ENCODE measurements at regions not wholly inside any gene's neighbourhood (a gene's known extent, or its start where the extent isn't known, plus 50 kb on each side); places are given as distances from the start of the nearest gene placed in this dataset.

DNA sequence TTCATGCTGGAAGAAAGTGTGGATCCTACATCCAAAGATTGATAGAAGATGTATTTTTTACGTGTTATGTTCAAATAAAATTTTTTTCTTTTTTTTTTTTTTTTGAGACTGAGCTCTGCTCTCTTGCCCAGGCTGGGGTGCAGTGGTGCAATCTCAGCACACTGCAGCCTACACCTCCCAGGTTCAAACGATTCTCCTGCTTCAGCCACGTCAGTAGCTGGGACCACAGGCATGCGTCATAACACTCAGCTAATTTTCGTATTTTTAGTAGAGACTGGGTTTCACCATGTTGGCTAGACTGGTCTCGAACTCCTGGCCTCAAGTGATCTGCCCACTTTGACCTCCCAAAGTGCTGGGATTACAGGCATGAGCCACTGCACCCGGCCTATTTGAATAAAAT lies 65.7 kb downstream of the KLF12 start:
- no peak for TF ChIP-seq EZH2 (IDR thresholded peaks at IDR 0.05)
- TF ChIP-seq FOXP2 (optimal IDR thresholded peaks at IDR 0.05; ENCODE audit: control extremely low read depth, extremely low read length, insufficient read depth), result no peak
- no peak for TF ChIP-seq POLR2AphosphoS5 (IDR thresholded peaks at IDR 0.05; ENCODE audit: borderline replicate concordance, low read depth, low read length)
- no peak overlapping the region for H3K9ac ChIP-seq (ENCODE audit: insufficient read length)
- H3K9me3 ChIP-seq (ENCODE audit: low read depth, low read length), result no peaks in the 10 kb centered on the region
- no peaks in the 10 kb centered on the region for H3K36me3 ChIP-seq (ENCODE audit: insufficient read depth, low read length)
- H3K27ac ChIP-seq, result no peak overlapping the region
- DNase-seq (ENCODE audit: low read depth, low spot score), result no peak
- H3K4me3 ChIP-seq, result no peak overlapping the region

GRCh38 chr13:74067818-74068217 lies 66.4 kb downstream of the KLF12 start:
- no peak overlapping the region for H3K4me3 ChIP-seq
- no peak overlapping the region for H3K27ac ChIP-seq
- no peak for DNase-seq (ENCODE audit: low read depth, low spot score)
- no peaks in the 10 kb centered on the region for H3K36me3 ChIP-seq (ENCODE audit: insufficient read depth, low read length)
- TF ChIP-seq EZH2 (IDR thresholded peaks at IDR 0.05) (no peak), POLR2AphosphoS5 (IDR thresholded peaks at IDR 0.05; ENCODE audit: borderline replicate concordance, low read depth, low read length) (no peak), FOXP2 (optimal IDR thresholded peaks at IDR 0.05; ENCODE audit: control extremely low read depth, extremely low read length, insufficient read depth) (no peak)
- H3K9ac ChIP-seq (ENCODE audit: insufficient read length), result no peak overlapping the region
- H3K9me3 ChIP-seq (ENCODE audit: low read depth, low read length), result no peaks in the 10 kb centered on the region

DNA sequence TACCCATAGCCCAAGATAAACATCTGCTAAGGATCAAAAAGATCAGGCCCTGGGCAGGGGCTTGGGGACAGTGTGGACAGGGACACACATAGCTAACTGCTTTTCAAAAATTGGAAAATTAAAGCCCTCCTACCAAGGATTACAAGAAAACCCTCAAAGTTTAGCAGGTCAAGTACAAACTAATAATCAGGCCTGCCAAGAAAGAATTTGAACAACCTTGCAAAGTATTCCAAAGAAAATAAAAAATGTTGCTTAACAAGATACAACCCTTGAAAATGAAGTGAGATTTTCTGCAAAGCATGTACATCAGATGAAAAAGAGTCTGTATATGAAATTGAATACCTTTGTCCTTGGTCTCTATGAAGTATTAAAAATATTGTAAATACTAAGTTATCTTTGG lies 67.3 kb downstream of the KLF12 start:
- H3K9ac ChIP-seq (ENCODE audit: insufficient read length), result no peak overlapping the region
- no peaks in the 10 kb centered on the region for H3K36me3 ChIP-seq (ENCODE audit: insufficient read depth, low read length)
- TF ChIP-seq FOXP2 (optimal IDR thresholded peaks at IDR 0.05; ENCODE audit: control extremely low read depth, extremely low read length, insufficient read depth), result no peak
- no peak for TF ChIP-seq EZH2 (IDR thresholded peaks at IDR 0.05)
- TF ChIP-seq POLR2AphosphoS5 (IDR thresholded peaks at IDR 0.05; ENCODE audit: borderline replicate concordance, low read depth, low read length), result no peak

GRCh38 chr13:74064805-74065312 lies 69.3 kb downstream of the KLF12 start:
- DNase-seq (ENCODE audit: low read depth, low spot score), result no peak
- Histone ChIP-seq H3K36me3 (ENCODE audit: insufficient read depth, low read length) (no peaks in the 10 kb centered on the region), H3K4me3 (no peak overlapping the region), H3K27ac (no peak overlapping the region), H3K9ac (ENCODE audit: insufficient read length) (no peak overlapping the region), H3K9me3 (ENCODE audit: low read depth, low read length) (peaks cover 4% of the 10 kb centered on the region; the same call in 1 of the 2 replicates)
- no peak for TF ChIP-seq EZH2 (IDR thresholded peaks at IDR 0.05)

More for the DNA sequence above, 67.3 kb downstream of the KLF12 start:
- no peak overlapping the region for H3K27ac ChIP-seq
- H3K4me3 ChIP-seq, result no peak overlapping the region
- DNase-seq (ENCODE audit: low read depth, low spot score), result no peak
- no peaks in the 10 kb centered on the region for H3K9me3 ChIP-seq (ENCODE audit: low read depth, low read length)

DNA sequence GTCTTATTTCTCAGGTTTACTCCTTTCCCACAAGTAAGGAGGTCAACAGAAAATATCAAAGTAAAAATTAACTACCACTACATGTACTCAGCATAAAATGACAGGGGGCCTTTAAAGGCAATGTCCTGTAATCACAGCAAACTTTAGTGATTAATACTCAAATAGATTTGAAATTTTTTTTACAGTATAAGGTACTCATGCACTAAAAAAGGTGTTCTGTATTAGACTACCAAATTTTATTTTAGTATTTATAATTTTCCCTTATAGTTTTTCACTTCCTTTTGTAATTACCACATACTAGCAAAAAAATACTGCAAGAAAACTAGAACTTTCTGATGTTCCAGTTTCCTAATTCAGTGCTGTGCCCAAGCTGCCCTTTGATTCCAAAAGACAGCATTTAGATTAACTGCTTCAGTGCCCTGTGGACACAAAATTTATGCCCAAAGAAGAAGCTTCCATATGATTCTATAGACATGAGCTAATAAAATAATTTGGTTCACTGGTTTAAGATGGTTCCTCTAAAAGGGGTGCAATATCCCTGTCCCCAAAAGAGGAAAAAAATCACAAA lies 70.6 kb downstream of the KLF12 start:
- H3K36me3 ChIP-seq (ENCODE audit: insufficient read depth, low read length), result no peaks in the 10 kb centered on the region
- H3K9ac ChIP-seq (ENCODE audit: insufficient read length), result no peak overlapping the region
- no peak overlapping the region for H3K4me3 ChIP-seq
- H3K9me3 ChIP-seq (ENCODE audit: low read depth, low read length), result peaks cover 4% of the 10 kb centered on the region; the same call in 1 of the 2 replicates
- no peak overlapping the region for H3K27ac ChIP-seq
- DNase-seq (ENCODE audit: low read depth, low spot score), result no peak
- no peak for TF ChIP-seq POLR2AphosphoS5 (IDR thresholded peaks at IDR 0.05; ENCODE audit: borderline replicate concordance, low read depth, low read length)
- no peak for TF ChIP-seq EZH2 (IDR thresholded peaks at IDR 0.05)
- no peak for TF ChIP-seq FOXP2 (optimal IDR thresholded peaks at IDR 0.05; ENCODE audit: control extremely low read depth, extremely low read length, insufficient read depth)

DNA sequence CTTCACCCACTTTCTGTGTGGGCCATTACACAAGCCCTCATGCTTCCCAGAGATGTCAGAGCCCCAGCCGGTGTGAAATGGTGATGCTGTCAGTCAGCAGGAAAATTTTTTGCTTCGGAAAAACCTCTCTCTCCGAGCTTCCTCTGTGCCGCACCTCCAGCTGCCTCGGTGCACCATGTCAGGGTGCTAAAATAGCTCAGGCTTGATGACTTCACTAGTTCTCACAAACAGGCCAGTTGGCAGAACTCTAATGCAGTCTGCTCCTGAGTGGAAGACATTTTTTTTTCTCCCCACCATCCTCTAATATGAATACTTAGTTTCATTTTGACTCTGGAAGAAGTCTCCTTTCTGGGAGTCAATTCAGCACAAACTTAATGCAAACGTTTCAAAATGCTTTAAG lies 71.3 kb downstream of the KLF12 start:
- no peak overlapping the region for H3K27ac ChIP-seq

GRCh38 chr13:74061926-74062595 lies 72.1 kb downstream of the KLF12 start:
- peaks cover 4% of the 10 kb centered on the region; the same call in 1 of the 2 replicates for H3K9me3 ChIP-seq (ENCODE audit: low read depth, low read length)
- no peak overlapping the region for H3K27ac ChIP-seq
- DNase-seq (ENCODE audit: low read depth, low spot score), result no peak
- TF ChIP-seq POLR2AphosphoS5 (IDR thresholded peaks at IDR 0.05; ENCODE audit: borderline replicate concordance, low read depth, low read length) (no peak), EZH2 (IDR thresholded peaks at IDR 0.05) (no peak), FOXP2 (optimal IDR thresholded peaks at IDR 0.05; ENCODE audit: control extremely low read depth, extremely low read length, insufficient read depth) (no peak)
- H3K4me3 ChIP-seq, result no peak overlapping the region
- H3K9ac ChIP-seq (ENCODE audit: insufficient read length), result no peak overlapping the region
- no peaks in the 10 kb centered on the region for H3K36me3 ChIP-seq (ENCODE audit: insufficient read depth, low read length)

More for the DNA sequence above, 71.3 kb downstream of the KLF12 start:
- Histone ChIP-seq H3K9me3 (ENCODE audit: low read depth, low read length) (peaks cover 4% of the 10 kb centered on the region; the same call in 1 of the 2 replicates), H3K9ac (ENCODE audit: insufficient read length) (no peak overlapping the region), H3K4me3 (no peak overlapping the region), H3K36me3 (ENCODE audit: insufficient read depth, low read length) (no peaks in the 10 kb centered on the region)
- no peak for DNase-seq (ENCODE audit: low read depth, low spot score)
- TF ChIP-seq EZH2 (IDR thresholded peaks at IDR 0.05), result no peak
- no peak for TF ChIP-seq FOXP2 (optimal IDR thresholded peaks at IDR 0.05; ENCODE audit: control extremely low read depth, extremely low read length, insufficient read depth)
- no peak for TF ChIP-seq POLR2AphosphoS5 (IDR thresholded peaks at IDR 0.05; ENCODE audit: borderline replicate concordance, low read depth, low read length)

DNA sequence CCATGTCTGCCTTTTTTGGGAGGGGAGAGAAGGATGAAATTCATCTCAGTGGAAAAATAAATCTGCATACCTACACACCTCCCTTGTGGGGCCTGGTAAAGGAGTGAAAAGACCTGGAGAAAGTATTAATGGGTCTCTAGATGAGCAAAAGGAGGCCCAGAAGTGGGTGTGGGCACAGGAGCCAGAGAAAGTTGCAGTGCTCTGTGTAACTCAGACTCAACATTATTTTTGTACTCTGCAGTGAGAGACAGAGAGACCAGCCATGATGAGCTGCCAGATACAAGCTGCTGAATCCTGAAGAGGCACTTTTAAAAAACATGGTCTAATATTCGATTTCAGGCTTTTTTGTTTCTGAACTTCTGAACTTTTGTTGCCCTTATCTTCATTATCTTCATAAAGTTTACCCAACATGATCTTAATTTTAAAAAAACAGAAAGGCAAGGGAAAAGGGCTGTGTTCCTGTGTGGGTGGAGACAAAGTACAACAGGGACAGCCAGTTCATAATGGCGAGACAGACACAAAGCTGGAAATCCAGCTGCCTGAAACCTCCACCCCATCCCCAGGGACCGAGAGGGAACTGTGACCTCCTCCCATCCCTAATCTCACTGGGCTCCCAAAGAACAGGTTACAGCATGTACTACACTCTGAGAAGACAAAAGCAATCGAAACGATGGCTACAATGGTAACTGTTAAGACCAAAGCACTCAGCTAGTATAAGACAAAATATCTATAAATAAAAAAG lies 77.2 kb downstream of the KLF12 start:
- TF ChIP-seq FOXP2 (optimal IDR thresholded peaks at IDR 0.05; ENCODE audit: control extremely low read depth, extremely low read length, insufficient read depth), result no peak
- no peak for TF ChIP-seq POLR2AphosphoS5 (IDR thresholded peaks at IDR 0.05; ENCODE audit: borderline replicate concordance, low read depth, low read length)
- no peak for TF ChIP-seq EZH2 (IDR thresholded peaks at IDR 0.05)
- Histone ChIP-seq H3K9ac (ENCODE audit: insufficient read length) (no peak overlapping the region), H3K27ac (no peak overlapping the region), H3K4me3 (no peak overlapping the region), H3K36me3 (ENCODE audit: insufficient read depth, low read length) (no peaks in the 10 kb centered on the region), H3K9me3 (ENCODE audit: low read depth, low read length) (peaks cover 4% of the 10 kb centered on the region; the same call in 1 of the 2 replicates)
- no peak for DNase-seq (ENCODE audit: low read depth, low spot score)

Data from SK-N-MC (cell line).